ENCODE measurements at regions not wholly inside any gene's neighbourhood (a gene's known extent, or its start where the extent isn't known, plus 50 kb on each side); places are given as distances from the start of the nearest gene placed in this dataset.

- TF ChIP-seq CTCF (conservative IDR thresholded peaks at IDR 0.05; ENCODE audit: low read depth in 2 of 2) (no peak), EZH2 (IDR thresholded peaks at IDR 0.05; ENCODE audit: low read depth, unreplicated experiment) (no peak), REST (IDR thresholded peaks at IDR 0.05; ENCODE audit: unreplicated experiment) (no peak), CREB1 (CRISPR knock-in tag; IDR thresholded peaks at IDR 0.05; ENCODE audit: low read depth) (no peak), JUNB (IDR thresholded peaks at IDR 0.05; ENCODE audit: unreplicated experiment) (no peak), EZH2phosphoT487 (IDR thresholded peaks at IDR 0.05; ENCODE audit: unreplicated experiment) (no peak), POLR2AphosphoS5 (IDR thresholded peaks at IDR 0.05; ENCODE audit: low read depth) (no peak)
- TF ChIP-seq, protein P1, sequence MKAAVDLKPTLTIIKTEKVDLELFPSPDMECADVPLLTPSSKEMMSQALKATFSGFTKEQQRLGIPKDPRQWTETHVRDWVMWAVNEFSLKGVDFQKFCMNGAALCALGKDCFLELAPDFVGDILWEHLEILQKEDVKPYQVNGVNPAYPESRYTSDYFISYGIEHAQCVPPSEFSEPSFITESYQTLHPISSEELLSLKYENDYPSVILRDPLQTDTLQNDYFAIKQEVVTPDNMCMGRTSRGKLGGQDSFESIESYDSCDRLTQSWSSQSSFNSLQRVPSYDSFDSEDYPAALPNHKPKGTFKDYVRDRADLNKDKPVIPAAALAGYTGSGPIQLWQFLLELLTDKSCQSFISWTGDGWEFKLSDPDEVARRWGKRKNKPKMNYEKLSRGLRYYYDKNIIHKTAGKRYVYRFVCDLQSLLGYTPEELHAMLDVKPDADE (IDR thresholded peaks at IDR 0.05), result no peak
Measured at GRCh38 chr13:79621902-79622301, 140.9 kb downstream of the NDFIP2 start.

Measured in GM23338 (cell line).